GM23338 (cell line): ENCODE measurements at regions not wholly inside any gene's neighbourhood (a gene's known extent, or its start where the extent isn't known, plus 50 kb on each side); places are given as distances from the start of the nearest gene placed in this dataset.

Experiments
- ATAC-seq: fragments of 200-7000 bp; cut with Tn5 transposase; 3 replicates; pipeline ENCODE4 v1.9.1; 2020
- DNase-seq: peaks from one replicate; pipeline ENCODE4 v3.0.0-alpha.2; 2015; ENCODE audit warnings: low spot score
- H2AFZ ChIP-seq: fragments of 200-600 bp; sonication (generic); 2 replicates; pipeline ENCODE4 v1.8.0; 2016; ENCODE audit warnings: antibody characterized with exemption, mild to moderate bottlenecking, moderate library complexity
- H3F3A ChIP-seq: fragments of 200-600 bp; sonication (generic); replicated peaks from 2 replicates; pipeline ENCODE4 v1.8.0; 2017; ENCODE audit warnings: antibody characterized with exemption, mixed run types, low read depth
- H3K27ac ChIP-seq: fragments of 200-600 bp; sonication (generic); 2 replicates; pipeline ENCODE4 v1.6.1; 2016; ENCODE audit warnings: low read depth
- H3K27me3 ChIP-seq: fragments of 200-600 bp; sonication (generic); 2 replicates; pipeline ENCODE4 v1.8.0; 2016; ENCODE audit warnings: mild to moderate bottlenecking, mixed run types, moderate library complexity; ENCODE audit not compliant: insufficient read depth
- H3K36me3 ChIP-seq: fragments of 200-600 bp; sonication (generic); 2 replicates; pipeline ENCODE4 v1.8.0; 2016; ENCODE audit warnings: mild to moderate bottlenecking; ENCODE audit not compliant: insufficient read depth
- H3K4me1 ChIP-seq: fragments of 200-600 bp; sonication (generic); 2 replicates; pipeline ENCODE4 v1.8.0; 2016; ENCODE audit warnings: mild to moderate bottlenecking, moderate library complexity; ENCODE audit not compliant: insufficient read depth
- H3K4me2 ChIP-seq: fragments of 200-600 bp; sonication (generic); 2 replicates; pipeline ENCODE4 v1.7.1; 2017; ENCODE audit warnings: mixed run types
- H3K4me3 ChIP-seq: fragments of 200-600 bp; sonication (generic); 2 replicates; pipeline ENCODE4 v1.6.1; 2016; ENCODE audit warnings: mixed run types
- H3K79me2 ChIP-seq: fragments of 200-600 bp; sonication (generic); replicated peaks from 2 replicates; pipeline ENCODE4 v1.8.0; 2017; ENCODE audit warnings: mild to moderate bottlenecking; ENCODE audit not compliant: insufficient read depth
- H3K9me2 ChIP-seq: fragments of 200-600 bp; sonication (generic); 2 replicates; pipeline ENCODE4 v1.8.0; 2017; ENCODE audit not compliant: insufficient read depth
- H4K20me1 ChIP-seq: fragments of 200-600 bp; sonication (generic); replicated peaks from 2 replicates; pipeline ENCODE4 v1.8.0; 2017; ENCODE audit warnings: mild to moderate bottlenecking; ENCODE audit not compliant: insufficient read depth
- H3K27ac Mint-ChIP-seq: 2 replicates; pipeline ENCODE4 v1.8.0; 2020; ENCODE audit warnings: inconsistent platforms, mild to moderate bottlenecking, moderate library complexity, mixed read lengths
- H3K27me3 Mint-ChIP-seq: 3 replicates; pipeline ENCODE4 v1.8.0; 2022; ENCODE audit warnings: low read depth, mild to moderate bottlenecking, moderate library complexity, mixed read lengths, inconsistent platforms; ENCODE audit not compliant: insufficient read depth, poor library complexity
- H3K36me3 Mint-ChIP-seq: 3 replicates; pipeline ENCODE4 v1.8.0; 2021; ENCODE audit warnings: low read depth, mild to moderate bottlenecking, inconsistent platforms, moderate library complexity, mixed read lengths
- H3K4me1 Mint-ChIP-seq: 3 replicates; pipeline ENCODE4 v1.8.0; 2020; ENCODE audit warnings: mild to moderate bottlenecking, inconsistent platforms, mixed read lengths
- H3K4me3 Mint-ChIP-seq: 3 replicates; pipeline ENCODE4 v1.8.0; 2021; ENCODE audit warnings: moderate library complexity, mild to moderate bottlenecking, inconsistent platforms, mixed read lengths
- H3K9me3 Mint-ChIP-seq: 3 replicates; pipeline ENCODE4 v1.8.0; 2020; ENCODE audit warnings: moderate library complexity, mild to moderate bottlenecking, inconsistent platforms, mixed read lengths
- CREB1 ChIP-seq: fragments of 250-450 bp; sonication (Bioruptor Pico); IDR thresholded peaks from 2 replicates; pipeline ENCODE4 v1.5.0; 2020; ENCODE audit warnings: low read depth, mild to moderate bottlenecking, moderate library complexity
- EZH2 ChIP-seq: fragments of 200-600 bp; sonication (generic); IDR thresholded peaks from one replicate; pipeline ENCODE4 v1.8.0; 2017; ENCODE audit warnings: antibody characterized with exemption, mild to moderate bottlenecking, low read depth; ENCODE audit not compliant: unreplicated experiment
- EZH2phosphoT487 ChIP-seq: fragments of 200-600 bp; sonication (generic); IDR thresholded peaks from one replicate; pipeline ENCODE4 v1.8.1; 2018; ENCODE audit warnings: antibody characterized with exemption; ENCODE audit not compliant: unreplicated experiment
- JUNB ChIP-seq: IDR thresholded peaks from one replicate; pipeline ENCODE4 v1.6.1; 2016; ENCODE audit warnings: antibody characterized with exemption; ENCODE audit not compliant: unreplicated experiment
- NANOG ChIP-seq: IDR thresholded peaks from 2 replicates; pipeline ENCODE4 v1.6.1; 2016; ENCODE audit warnings: antibody characterized with exemption, borderline replicate concordance
- POLR2AphosphoS5 ChIP-seq: IDR thresholded peaks from 2 replicates; pipeline ENCODE4 v1.6.1; 2016; ENCODE audit warnings: antibody characterized with exemption, low read depth
- ZNF114 ChIP-seq: fragments of 250-450 bp; sonication (Bioruptor Pico); IDR thresholded peaks from 2 replicates; pipeline ENCODE4 v1.5.0; 2020; ENCODE audit warnings: mild to moderate bottlenecking, moderate library complexity
- TF ChIP-seq, protein P1 (sequence below): fragments of 250-450 bp; sonication (Bioruptor Pico); IDR thresholded peaks from 2 replicates; pipeline ENCODE4 v1.5.0; 2020; ENCODE audit warnings: mild to moderate bottlenecking, moderate library complexity
- TF ChIP-seq, protein P2 (sequence below), 2 experiments: fragments of 200-600 bp in 1 of 2; sonication (generic) in 1 of 2; conservative IDR thresholded peaks; 2 replicates each; pipeline versions ENCODE4 v1.5.1 to v1.6.1; 2016 to 2017; ENCODE audit warnings: antibody characterized with exemption in 2 of 2, low read depth in 2 of 2, mild to moderate bottlenecking in 2 of 2, moderate library complexity in 1 of 2

DNA sequence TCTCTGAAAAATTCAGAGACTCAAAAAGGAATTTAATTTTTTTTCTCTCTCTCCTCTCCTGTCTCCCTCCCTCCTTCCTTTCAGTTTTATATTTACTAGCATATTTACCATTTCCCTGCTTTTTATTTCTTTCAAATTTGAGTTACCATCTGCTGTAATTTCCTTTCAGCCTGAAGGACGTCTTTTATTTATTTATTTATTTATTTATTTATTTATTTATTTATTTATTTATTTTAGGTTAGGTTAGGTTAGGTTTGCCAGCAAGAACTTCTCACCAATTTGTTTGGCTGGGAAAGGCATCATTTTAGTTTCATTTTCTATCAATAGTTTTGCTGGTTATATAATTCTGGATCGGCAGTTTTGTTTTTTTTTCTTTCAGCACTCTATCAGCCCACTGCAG, 231.7 kb upstream of the ZRANB2 start (continued):
- TF ChIP-seq, protein P1, sequence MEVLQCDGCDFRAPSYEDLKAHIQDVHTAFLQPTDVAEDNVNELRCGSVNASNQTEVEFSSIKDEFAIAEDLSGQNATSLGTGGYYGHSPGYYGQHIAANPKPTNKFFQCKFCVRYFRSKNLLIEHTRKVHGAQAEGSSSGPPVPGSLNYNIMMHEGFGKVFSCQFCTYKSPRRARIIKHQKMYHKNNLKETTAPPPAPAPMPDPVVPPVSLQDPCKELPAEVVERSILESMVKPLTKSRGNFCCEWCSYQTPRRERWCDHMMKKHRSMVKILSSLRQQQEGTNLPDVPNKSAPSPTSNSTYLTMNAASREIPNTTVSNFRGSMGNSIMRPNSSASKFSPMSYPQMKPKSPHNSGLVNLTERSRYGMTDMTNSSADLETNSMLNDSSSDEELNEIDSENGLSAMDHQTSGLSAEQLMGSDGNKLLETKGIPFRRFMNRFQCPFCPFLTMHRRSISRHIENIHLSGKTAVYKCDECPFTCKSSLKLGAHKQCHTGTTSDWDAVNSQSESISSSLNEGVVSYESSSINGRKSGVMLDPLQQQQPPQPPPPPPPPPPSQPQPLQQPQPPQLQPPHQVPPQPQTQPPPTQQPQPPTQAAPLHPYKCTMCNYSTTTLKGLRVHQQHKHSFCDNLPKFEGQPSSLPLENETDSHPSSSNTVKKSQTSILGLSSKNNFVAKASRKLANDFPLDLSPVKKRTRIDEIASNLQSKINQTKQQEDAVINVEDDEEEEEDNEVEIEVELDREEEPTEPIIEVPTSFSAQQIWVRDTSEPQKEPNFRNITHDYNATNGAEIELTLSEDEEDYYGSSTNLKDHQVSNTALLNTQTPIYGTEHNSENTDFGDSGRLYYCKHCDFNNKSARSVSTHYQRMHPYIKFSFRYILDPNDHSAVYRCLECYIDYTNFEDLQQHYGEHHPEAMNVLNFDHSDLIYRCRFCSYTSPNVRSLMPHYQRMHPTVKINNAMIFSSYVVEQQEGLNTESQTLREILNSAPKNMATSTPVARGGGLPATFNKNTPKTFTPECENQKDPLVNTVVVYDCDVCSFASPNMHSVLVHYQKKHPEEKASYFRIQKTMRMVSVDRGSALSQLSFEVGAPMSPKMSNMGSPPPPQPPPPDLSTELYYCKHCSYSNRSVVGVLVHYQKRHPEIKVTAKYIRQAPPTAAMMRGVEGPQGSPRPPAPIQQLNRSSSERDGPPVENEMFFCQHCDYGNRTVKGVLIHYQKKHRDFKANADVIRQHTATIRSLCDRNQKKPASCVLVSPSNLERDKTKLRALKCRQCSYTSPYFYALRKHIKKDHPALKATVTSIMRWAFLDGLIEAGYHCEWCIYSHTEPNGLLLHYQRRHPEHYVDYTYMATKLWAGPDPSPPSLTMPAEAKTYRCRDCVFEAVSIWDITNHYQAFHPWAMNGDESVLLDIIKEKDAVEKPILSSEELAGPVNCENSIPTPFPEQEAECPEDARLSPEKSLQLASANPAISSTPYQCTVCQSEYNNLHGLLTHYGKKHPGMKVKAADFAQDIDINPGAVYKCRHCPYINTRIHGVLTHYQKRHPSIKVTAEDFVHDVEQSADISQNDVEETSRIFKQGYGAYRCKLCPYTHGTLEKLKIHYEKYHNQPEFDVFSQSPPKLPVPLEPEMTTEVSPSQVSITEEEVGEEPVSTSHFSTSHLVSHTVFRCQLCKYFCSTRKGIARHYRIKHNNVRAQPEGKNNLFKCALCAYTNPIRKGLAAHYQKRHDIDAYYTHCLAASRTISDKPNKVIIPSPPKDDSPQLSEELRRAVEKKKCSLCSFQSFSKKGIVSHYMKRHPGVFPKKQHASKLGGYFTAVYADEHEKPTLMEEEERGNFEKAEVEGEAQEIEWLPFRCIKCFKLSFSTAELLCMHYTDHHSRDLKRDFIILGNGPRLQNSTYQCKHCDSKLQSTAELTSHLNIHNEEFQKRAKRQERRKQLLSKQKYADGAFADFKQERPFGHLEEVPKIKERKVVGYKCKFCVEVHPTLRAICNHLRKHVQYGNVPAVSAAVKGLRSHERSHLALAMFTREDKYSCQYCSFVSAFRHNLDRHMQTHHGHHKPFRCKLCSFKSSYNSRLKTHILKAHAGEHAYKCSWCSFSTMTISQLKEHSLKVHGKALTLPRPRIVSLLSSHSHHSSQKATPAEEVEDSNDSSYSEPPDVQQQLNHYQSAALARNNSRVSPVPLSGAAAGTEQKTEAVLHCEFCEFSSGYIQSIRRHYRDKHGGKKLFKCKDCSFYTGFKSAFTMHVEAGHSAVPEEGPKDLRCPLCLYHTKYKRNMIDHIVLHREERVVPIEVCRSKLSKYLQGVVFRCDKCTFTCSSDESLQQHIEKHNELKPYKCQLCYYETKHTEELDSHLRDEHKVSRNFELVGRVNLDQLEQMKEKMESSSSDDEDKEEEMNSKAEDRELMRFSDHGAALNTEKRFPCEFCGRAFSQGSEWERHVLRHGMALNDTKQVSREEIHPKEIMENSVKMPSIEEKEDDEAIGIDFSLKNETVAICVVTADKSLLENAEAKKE (CRISPR knock-in tag), result no peak
- TF ChIP-seq EZH2, result no peak

DNA sequence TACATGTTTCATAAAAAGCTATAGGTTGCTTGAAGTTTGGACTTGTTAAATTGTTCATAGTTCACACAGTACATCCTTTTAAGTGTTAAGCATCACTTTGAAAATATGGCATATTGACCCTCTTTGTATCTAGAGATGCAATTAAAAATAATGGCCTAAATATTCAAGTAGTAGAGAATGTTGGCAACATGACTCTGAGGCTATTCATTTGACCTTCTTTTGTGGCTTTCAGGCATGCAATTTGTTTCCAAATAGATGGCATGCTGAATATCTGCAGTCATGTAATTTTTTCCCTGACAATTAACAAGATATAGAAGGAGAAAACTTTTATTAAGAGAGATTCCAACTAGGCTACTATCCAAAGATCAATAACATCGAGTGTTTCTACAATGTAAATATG, 230.5 kb upstream of the ZRANB2 start:
- no peak overlapping the region for H3K4me2 ChIP-seq
- H3K27me3 ChIP-seq, result no peaks in the 10 kb centered on the region
- H3K4me1 Mint-ChIP-seq, result peaks cover 7% of the 10 kb centered on the region; the same call in 2 of the 3 replicates
- peaks cover 19% of the 10 kb centered on the region for H3K9me3 Mint-ChIP-seq
- H3K4me1 ChIP-seq, result no peaks in the 10 kb centered on the region
- DNase-seq (no peak), ATAC-seq (no peak)
- H3F3A ChIP-seq, result no peaks in the 10 kb centered on the region
- H3K27ac ChIP-seq, result no peak overlapping the region
- peaks cover 1% of the 10 kb centered on the region for H3K27me3 Mint-ChIP-seq
- H3K79me2 ChIP-seq, result no peaks in the 10 kb centered on the region
- H4K20me1 ChIP-seq, result no peaks in the 10 kb centered on the region
- peaks cover 4% of the 10 kb centered on the region; the same call in 1 of the 2 replicates for H3K9me2 ChIP-seq
- no peak overlapping the region for H3K4me3 Mint-ChIP-seq
- peaks cover 5% of the 10 kb centered on the region; the same call in 1 of the 2 replicates for H3K36me3 ChIP-seq
- no peak overlapping the region for H2AFZ ChIP-seq
- H3K36me3 Mint-ChIP-seq, result peaks cover 6% of the 10 kb centered on the region; the same call in 2 of the 3 replicates
- H3K27ac Mint-ChIP-seq, result no peak overlapping the region
- no peak overlapping the region for H3K4me3 ChIP-seq
- TF ChIP-seq, protein P2, sequence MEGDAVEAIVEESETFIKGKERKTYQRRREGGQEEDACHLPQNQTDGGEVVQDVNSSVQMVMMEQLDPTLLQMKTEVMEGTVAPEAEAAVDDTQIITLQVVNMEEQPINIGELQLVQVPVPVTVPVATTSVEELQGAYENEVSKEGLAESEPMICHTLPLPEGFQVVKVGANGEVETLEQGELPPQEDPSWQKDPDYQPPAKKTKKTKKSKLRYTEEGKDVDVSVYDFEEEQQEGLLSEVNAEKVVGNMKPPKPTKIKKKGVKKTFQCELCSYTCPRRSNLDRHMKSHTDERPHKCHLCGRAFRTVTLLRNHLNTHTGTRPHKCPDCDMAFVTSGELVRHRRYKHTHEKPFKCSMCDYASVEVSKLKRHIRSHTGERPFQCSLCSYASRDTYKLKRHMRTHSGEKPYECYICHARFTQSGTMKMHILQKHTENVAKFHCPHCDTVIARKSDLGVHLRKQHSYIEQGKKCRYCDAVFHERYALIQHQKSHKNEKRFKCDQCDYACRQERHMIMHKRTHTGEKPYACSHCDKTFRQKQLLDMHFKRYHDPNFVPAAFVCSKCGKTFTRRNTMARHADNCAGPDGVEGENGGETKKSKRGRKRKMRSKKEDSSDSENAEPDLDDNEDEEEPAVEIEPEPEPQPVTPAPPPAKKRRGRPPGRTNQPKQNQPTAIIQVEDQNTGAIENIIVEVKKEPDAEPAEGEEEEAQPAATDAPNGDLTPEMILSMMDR (conservative IDR thresholded peaks at IDR 0.05; ENCODE audit: low read depth in 2 of 2), result no peak
- no peak for TF ChIP-seq ZNF114
- no peak for TF ChIP-seq EZH2phosphoT487
- no peak for TF ChIP-seq JUNB
- TF ChIP-seq NANOG, result no peak
- no peak for TF ChIP-seq CREB1 (CRISPR knock-in tag)
- TF ChIP-seq, protein P1 (CRISPR knock-in tag), result no peak
- no peak for TF ChIP-seq POLR2AphosphoS5
